Cardiac fibroblast (primary cell): ENCODE measurements at regions not wholly inside any gene's neighbourhood (a gene's known extent, or its start where the extent isn't known, plus 50 kb on each side); places are given as distances from the start of the nearest gene placed in this dataset.

Experiments used
- DNase-seq, 2 donors: peaks; one replicate each; pipeline versions ENCODE4 v3.0.0 to v3.0.0-alpha.2; 2010; ENCODE audit warnings: low read depth in 2 of 2
- H3K4me3 ChIP-seq, 2 donors: replicated peaks in 1 of 2; 1 replicate in 1 of 2; 2 replicates in 1 of 2; pipeline ENCODE4 v1.5.1; 2011; ENCODE audit warnings: low read depth in 2 of 2, low read length in 2 of 2, mild to moderate bottlenecking in 2 of 2, moderate library complexity in 1 of 2
- TF ChIP-seq, protein P1 (sequence below): IDR thresholded peaks from one replicate; pipeline ENCODE4 v1.5.1; 2011; ENCODE audit warnings: low read depth, mild to moderate bottlenecking, low read length, inconsistent platforms

DNA sequence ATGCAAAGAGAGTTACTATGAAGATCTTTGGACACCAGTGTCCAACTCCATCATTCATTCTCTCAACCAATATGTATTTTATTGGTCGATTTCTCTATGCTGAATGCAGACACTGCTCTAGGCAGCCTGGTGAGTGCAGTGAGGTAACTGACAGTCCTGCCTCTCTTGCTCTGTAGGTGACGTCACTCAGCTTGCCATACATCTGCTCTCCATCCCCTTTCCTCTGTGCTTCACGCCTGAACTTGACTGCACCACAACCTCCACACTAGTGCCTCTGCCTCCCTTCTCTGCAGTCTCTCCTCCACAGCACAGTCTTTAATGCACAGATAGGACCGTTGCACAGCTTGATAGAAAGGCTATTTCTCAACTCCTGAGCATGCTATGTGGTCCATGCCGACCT lies 344.9 kb upstream of the NOCT start:
- H3K4me3 ChIP-seq: no peak overlapping the region
- TF ChIP-seq, protein P1, sequence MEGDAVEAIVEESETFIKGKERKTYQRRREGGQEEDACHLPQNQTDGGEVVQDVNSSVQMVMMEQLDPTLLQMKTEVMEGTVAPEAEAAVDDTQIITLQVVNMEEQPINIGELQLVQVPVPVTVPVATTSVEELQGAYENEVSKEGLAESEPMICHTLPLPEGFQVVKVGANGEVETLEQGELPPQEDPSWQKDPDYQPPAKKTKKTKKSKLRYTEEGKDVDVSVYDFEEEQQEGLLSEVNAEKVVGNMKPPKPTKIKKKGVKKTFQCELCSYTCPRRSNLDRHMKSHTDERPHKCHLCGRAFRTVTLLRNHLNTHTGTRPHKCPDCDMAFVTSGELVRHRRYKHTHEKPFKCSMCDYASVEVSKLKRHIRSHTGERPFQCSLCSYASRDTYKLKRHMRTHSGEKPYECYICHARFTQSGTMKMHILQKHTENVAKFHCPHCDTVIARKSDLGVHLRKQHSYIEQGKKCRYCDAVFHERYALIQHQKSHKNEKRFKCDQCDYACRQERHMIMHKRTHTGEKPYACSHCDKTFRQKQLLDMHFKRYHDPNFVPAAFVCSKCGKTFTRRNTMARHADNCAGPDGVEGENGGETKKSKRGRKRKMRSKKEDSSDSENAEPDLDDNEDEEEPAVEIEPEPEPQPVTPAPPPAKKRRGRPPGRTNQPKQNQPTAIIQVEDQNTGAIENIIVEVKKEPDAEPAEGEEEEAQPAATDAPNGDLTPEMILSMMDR: no peak

GRCh38 chr4:138669479-138670315 lies 345.9 kb upstream of the NOCT start:
- peak; percentile 13 to 69 for DNase-seq
- TF ChIP-seq, protein P1: no peak
- no peak overlapping the region for H3K4me3 ChIP-seq

More for the DNA sequence above, 344.9 kb upstream of the NOCT start:
- no peak for DNase-seq

DNA sequence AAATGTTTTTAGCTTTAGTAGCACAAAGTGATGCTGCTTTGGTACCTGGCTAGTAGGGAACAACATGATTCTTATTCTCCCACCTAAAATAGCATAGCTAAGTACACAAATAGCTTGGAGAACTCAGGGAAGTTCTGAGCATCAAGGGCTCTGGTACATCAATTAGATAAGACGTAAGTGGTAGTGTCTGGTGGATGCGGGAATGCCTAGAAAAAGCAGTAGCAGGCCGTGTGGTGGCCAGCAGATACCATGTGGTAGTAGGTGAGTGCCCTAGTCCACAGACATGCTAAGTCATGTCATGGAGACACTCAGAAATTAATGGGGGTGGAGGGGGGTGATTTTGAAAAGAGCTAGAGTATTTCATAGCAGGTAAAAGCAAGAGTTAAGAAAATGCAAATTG lies 347.3 kb upstream of the NOCT start:
- TF ChIP-seq, protein P1: no peak
- H3K4me3 ChIP-seq: no peak overlapping the region
- DNase-seq: no peak

- no peak overlapping the region for H3K4me3 ChIP-seq
- TF ChIP-seq, protein P1: no peak
- no peak for DNase-seq
These were observed 349.2 kb upstream of the NOCT start for GRCh38 chr4:138666366-138666765.

GRCh38 chr4:138665851-138666250 lies 349.7 kb upstream of the NOCT start:
- TF ChIP-seq, protein P1: no peak
- DNase-seq: no peak
- H3K4me3 ChIP-seq: no peak overlapping the region

- no peak for DNase-seq
- TF ChIP-seq, protein P1: no peak
- H3K4me3 ChIP-seq: no peak overlapping the region
These were observed 351.7 kb upstream of the NOCT start for GRCh38 chr4:138663883-138664282.

DNA sequence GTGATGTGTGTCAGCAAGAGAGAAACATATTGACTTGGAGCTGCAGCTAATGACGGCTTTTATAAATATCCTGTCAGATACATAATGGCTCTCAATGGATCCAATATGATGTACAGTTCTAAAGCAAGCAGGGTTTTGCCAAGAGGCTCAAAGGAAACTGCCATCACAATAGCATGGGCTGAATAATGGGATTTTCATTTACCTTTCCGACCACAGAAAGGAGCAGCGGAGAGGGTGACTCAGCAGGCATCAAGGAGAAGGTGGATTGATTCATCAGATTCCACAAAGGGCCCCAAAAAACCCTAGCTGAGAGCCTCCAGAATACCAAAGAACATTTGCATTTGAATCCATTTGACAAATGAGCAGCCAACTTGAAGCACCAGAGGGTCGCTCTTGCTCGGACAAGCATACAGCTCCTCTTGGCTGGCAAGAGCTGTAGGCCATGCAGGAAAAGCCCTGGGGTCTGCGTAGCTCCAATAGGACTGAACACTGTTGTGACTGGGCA lies 355.7 kb upstream of the NOCT start:
- TF ChIP-seq, protein P1: no peak
- DNase-seq: no peak
- H3K4me3 ChIP-seq: no peak overlapping the region
